ENCODE measurements at regions not wholly inside any gene's neighbourhood (a gene's known extent, or its start where the extent isn't known, plus 50 kb on each side); places are given as distances from the start of the nearest gene placed in this dataset.

- TF ChIP-seq CREB1 (IDR thresholded peaks at IDR 0.05; ENCODE audit: low read depth) (no peak), TEAD4 (IDR thresholded peaks at IDR 0.05) (no peak), FOXM1 (IDR thresholded peaks at IDR 0.05; ENCODE audit: borderline replicate concordance, low read depth) (no peak), EGR1 (IDR thresholded peaks at IDR 0.05) (no peak), CEBPB (IDR thresholded peaks at IDR 0.05) (no peak), RAD21 (IDR thresholded peaks at IDR 0.05; ENCODE audit: low read depth) (no peak), NFIC (IDR thresholded peaks at IDR 0.05) (no peak), TAF1 (IDR thresholded peaks at IDR 0.05; ENCODE audit: low read depth) (no peak), MAX (IDR thresholded peaks at IDR 0.05) (no peak), ZBTB7A (IDR thresholded peaks at IDR 0.05; ENCODE audit: low read depth) (no peak), EP300 (IDR thresholded peaks at IDR 0.05; ENCODE audit: borderline replicate concordance) (no peak), REST (IDR thresholded peaks at IDR 0.05; ENCODE audit: low read depth) (no peak)
Observed at GRCh38 chr1:189125694-189126093, 1352.0 kb downstream of the BRINP3 start.
